ENCODE measurements at regions not wholly inside any gene's neighbourhood (a gene's known extent, or its start where the extent isn't known, plus 50 kb on each side); places are given as distances from the start of the nearest gene placed in this dataset.
A peak's percentile ranks its signal among the peaks of the same experiment; 100 is the strongest.
"Not testable (repeated sequence)": the region's sequence is repeated elsewhere in the genome, so short reads cannot be mapped to it uniquely, and the experiment has no call there.

DNA sequence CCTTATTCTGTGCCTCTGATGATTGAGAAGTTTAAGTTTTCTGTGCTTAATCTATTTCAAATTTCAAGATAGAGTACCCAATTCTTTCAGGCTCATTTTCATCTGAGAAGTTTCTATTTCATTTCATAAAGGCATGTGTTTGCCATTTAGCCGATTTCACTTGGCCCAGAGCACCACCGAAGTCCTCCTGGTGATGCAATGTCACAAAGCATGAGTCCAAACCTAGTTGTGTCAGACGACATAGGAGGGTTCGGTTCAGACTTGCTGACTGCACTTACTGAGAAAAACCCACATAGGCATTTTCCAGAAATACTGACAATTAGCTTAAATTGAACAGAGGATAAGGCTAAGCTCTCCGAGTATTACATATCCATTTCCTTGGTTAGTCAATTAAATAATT is 152.4 kb upstream of the FAR2 start:
- DNase-seq (ENCODE audit: low read depth, low spot score), result no peak
- in situ Hi-C loops (cut with HindIII; ENCODE audit: low sequenced_read_pairs), result no loop called here
- H3K4me3 ChIP-seq (ENCODE audit: low read depth, low read length), result no peak overlapping the region
- TF ChIP-seq, protein P1, sequence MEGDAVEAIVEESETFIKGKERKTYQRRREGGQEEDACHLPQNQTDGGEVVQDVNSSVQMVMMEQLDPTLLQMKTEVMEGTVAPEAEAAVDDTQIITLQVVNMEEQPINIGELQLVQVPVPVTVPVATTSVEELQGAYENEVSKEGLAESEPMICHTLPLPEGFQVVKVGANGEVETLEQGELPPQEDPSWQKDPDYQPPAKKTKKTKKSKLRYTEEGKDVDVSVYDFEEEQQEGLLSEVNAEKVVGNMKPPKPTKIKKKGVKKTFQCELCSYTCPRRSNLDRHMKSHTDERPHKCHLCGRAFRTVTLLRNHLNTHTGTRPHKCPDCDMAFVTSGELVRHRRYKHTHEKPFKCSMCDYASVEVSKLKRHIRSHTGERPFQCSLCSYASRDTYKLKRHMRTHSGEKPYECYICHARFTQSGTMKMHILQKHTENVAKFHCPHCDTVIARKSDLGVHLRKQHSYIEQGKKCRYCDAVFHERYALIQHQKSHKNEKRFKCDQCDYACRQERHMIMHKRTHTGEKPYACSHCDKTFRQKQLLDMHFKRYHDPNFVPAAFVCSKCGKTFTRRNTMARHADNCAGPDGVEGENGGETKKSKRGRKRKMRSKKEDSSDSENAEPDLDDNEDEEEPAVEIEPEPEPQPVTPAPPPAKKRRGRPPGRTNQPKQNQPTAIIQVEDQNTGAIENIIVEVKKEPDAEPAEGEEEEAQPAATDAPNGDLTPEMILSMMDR (IDR thresholded peaks at IDR 0.05; ENCODE audit: low read depth, low read length), result no peak

DNA sequence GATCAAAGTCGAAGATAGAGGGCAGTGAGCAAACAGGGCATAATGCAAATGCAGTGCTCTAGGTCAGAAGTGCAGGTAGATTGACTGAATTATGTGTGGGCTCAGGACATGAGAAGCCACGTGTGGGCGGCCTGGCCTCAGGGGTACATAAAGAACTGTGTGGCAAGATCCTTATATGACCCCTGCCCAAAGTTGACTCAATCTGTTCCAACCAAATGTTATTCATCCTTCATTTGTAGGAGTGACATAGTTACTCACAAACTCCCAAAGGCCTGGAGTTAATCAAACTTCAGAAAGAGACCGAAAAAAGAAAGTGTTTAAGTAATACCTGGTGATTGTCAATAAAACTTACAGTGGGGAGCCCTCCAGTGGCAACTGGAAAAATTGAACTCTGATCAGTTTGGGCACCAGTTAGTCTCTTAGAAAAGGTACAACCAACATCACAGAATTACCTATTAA is 150.4 kb upstream of the FAR2 start:
- no peak overlapping the region for H3K4me3 ChIP-seq (ENCODE audit: low read depth, low read length)
- in situ Hi-C loops (cut with HindIII; ENCODE audit: low sequenced_read_pairs), result no loop called here
- TF ChIP-seq, protein P1 (IDR thresholded peaks at IDR 0.05; ENCODE audit: low read depth, low read length), result peak; percentile 55
- DNase-seq (ENCODE audit: low read depth, low spot score), result peak; percentile 52

DNA sequence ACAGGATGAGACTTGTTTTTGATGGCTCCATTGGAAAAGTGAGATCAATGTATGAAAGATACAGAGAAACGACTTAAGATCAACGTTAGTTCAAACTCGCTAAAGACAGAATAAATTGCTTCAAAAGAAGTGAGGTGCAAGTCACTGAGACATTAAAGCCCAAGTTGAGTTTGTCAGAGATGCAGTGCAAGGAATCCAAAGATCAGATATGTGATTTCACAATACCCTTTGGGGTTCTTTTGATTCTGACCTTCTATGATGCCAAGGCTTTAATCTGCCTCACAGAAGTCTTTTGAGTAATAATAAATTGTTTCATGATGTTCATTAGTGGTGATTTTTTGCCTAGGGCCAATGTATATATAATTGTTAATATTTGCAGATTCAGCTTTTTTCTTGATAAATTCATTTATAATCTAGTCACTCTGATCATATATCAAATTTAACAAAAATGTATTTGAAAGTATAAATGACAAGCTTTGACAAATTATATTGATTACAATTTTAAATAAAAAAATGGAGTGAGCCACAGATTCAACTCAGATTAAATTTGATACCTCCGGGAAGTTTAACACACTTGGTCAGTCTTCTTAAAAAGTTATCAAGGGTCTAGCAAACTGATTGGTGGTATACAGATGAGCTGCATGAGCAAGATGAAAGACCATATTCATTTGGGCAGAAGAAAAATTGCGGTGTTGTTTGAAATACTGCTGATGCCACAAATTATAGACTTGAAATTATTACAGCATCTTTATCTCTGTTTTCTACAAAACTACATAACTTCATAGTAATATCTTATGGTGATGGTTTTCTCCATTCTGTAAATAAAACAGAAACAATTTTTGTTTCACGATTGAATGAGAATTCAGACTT is 144.8 kb upstream of the FAR2 start:
- in situ Hi-C loops (cut with HindIII; ENCODE audit: low sequenced_read_pairs), result no loop called here
- TF ChIP-seq, protein P1 (IDR thresholded peaks at IDR 0.05; ENCODE audit: low read depth, low read length), result no peak
- no peak overlapping the region for H3K4me3 ChIP-seq (ENCODE audit: low read depth, low read length)
- no peak for DNase-seq (ENCODE audit: low read depth, low spot score)

GRCh38 chr12:29004936-29005304 is 144.2 kb upstream of the FAR2 start:
- no peak for DNase-seq (ENCODE audit: low read depth, low spot score)
- H3K4me3 ChIP-seq (ENCODE audit: low read depth, low read length), result no peak overlapping the region
- TF ChIP-seq, protein P1 (IDR thresholded peaks at IDR 0.05; ENCODE audit: low read depth, low read length), result no peak
- in situ Hi-C loops (cut with HindIII; ENCODE audit: low sequenced_read_pairs), result no loop called here

DNA sequence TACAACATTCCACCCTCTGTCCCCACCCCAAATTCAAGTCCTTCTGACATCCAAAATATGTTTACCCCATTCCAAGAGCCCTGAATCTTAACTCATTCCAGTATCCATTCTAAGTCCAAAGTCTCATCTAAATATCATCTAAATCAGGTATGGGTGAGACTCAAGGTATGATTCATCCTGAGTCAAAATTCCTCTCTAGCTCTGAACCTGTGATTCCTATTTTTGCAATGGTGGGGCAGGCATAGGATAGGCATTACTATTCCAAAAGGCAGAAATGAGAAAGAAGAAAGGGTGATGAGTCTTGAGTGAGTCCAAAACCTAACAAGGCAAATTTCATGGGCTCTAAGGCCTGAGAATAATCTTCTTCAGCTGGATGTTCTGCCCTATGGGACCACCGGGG is 140.3 kb upstream of the FAR2 start:
- TF ChIP-seq, protein P1 (IDR thresholded peaks at IDR 0.05; ENCODE audit: low read depth, low read length), result no peak
- peak; percentile 5 for DNase-seq (ENCODE audit: low read depth, low spot score)
- H3K4me3 ChIP-seq (ENCODE audit: low read depth, low read length), result no peak overlapping the region
- in situ Hi-C loops (cut with HindIII; ENCODE audit: low sequenced_read_pairs), result no loop called here

- TF ChIP-seq, protein P1 (IDR thresholded peaks at IDR 0.05; ENCODE audit: low read depth, low read length), result no peak
- in situ Hi-C loops (cut with HindIII; ENCODE audit: low sequenced_read_pairs), result no loop called here
- no peak overlapping the region for H3K4me3 ChIP-seq (ENCODE audit: low read depth, low read length)
- DNase-seq (ENCODE audit: low read depth, low spot score), result no peak
Observed at GRCh38 chr12:29012673-29013072, 136.4 kb upstream of the FAR2 start.

- DNase-seq (ENCODE audit: low read depth, low spot score); H3K4me3 ChIP-seq (ENCODE audit: low read depth, low read length); in situ Hi-C loops (cut with HindIII; ENCODE audit: low sequenced_read_pairs): not testable (repeated sequence)
Observed at GRCh38 chr12:29017532-29017931, 131.5 kb upstream of the FAR2 start.
